HepG2 (cell line): ENCODE measurements at regions not wholly inside any gene's neighbourhood (a gene's known extent, or its start where the extent isn't known, plus 50 kb on each side); places are given as distances from the start of the nearest gene placed in this dataset.

ENCODE experiments used
- ATAC-seq: fragments of 200-7000 bp; cut with Tn5 transposase; 3 replicates; pipeline ENCODE4 v1.9.1; 2020; ENCODE audit warnings: mild to moderate bottlenecking, moderate library complexity
- BruUV-seq: library from RNA; stranded (reverse); fragments of 400-500 nt; replicated peaks from 2 replicates; lab custom pipeline; 2021; lab: Mats Ljungman, UMichigan
- CTCF ChIA-PET: fragments of 300-600 bp; formaldehyde crosslinking; extraction: SDS; loops from one replicate; lab custom pipeline; 2021; ENCODE audit warnings: low total read pairs, inconsistent platforms, low intra/inter-chr PET ratio; lab: Yijun Ruan, JAX
- POLR2A ChIA-PET: fragments of 350-600 bp; sonication (Branson Sonifier 250); formaldehyde crosslinking; loops from one replicate; lab custom pipeline; 2020; ENCODE audit warnings: antibody characterized with exemption, inconsistent platforms; lab: Yijun Ruan, JAX
- DNase-seq: peaks from one replicate; pipeline ENCODE4 v3.0.0-alpha.2; 2015; ENCODE audit warnings: low spot score
- FAIRE-seq: peaks from 3 replicates; lab custom pipeline; 2011; peaks lifted over from hg19 to GRCh38; lab: Jason Lieb, UNC
- H2AFZ ChIP-seq: one replicate; pipeline ENCODE4 v1.6.1; 2011; ENCODE audit warnings: low read length, inconsistent platforms
- H3K27ac ChIP-seq: fragments of 300-600 bp; 3 replicates; pipeline ENCODE4 v1.8.0; 2011; ENCODE audit warnings: mixed run types, mild to moderate bottlenecking, mixed read lengths, low read length, inconsistent platforms; ENCODE audit not compliant: insufficient read depth; ENCODE audit errors: extremely low read length
- H3K27me3 ChIP-seq, 2 experiments: fragments of 200-600 bp in 1 of 2; 2 replicates in 1 of 2; 3 replicates in 1 of 2; pipeline versions ENCODE4 v1.6.0 to v1.8.0; 2011; ENCODE audit warnings: low read length in 2 of 2, mild to moderate bottlenecking in 2 of 2, moderate library complexity in 2 of 2, inconsistent platforms in 1 of 2; ENCODE audit not compliant: insufficient read depth in 2 of 2, control insufficient read depth in 1 of 2
- H3K36me3 ChIP-seq, 2 experiments: fragments of 200-600 bp in 1 of 2; replicated peaks in 1 of 2; 2 replicates in 1 of 2; 3 replicates in 1 of 2; pipeline versions ENCODE4 v1.5.1 to v1.8.0; 2011; ENCODE audit warnings: low read length in 2 of 2, inconsistent platforms in 1 of 2; ENCODE audit not compliant: insufficient read depth in 2 of 2, control insufficient read depth in 1 of 2
- H3K4me1 ChIP-seq: 2 replicates; pipeline ENCODE4 v1.5.1; 2012; ENCODE audit warnings: low read length, inconsistent platforms; ENCODE audit not compliant: insufficient read depth
- H3K4me2 ChIP-seq: 2 replicates; pipeline ENCODE4 v1.6.0; 2011; ENCODE audit warnings: low read depth, low read length, inconsistent platforms
- H3K4me3 ChIP-seq, 3 experiments: fragments of 200-600 bp in 1 of 3; sonication (generic), shearing (Covaris generic) in 1 of 3; replicated peaks in 1 of 3; 2 replicates each; pipeline ENCODE4 v1.5.1; 2011 to 2016; ENCODE audit warnings: low read length in 3 of 3, inconsistent platforms in 2 of 3, low read depth in 2 of 3, mild to moderate bottlenecking in 2 of 3, control low read depth in 1 of 3, mixed read lengths in 1 of 3; ENCODE audit not compliant: insufficient read depth in 1 of 3
- H3K79me2 ChIP-seq: one replicate; pipeline ENCODE4 v1.6.1; 2011; ENCODE audit warnings: low read length, inconsistent platforms; ENCODE audit not compliant: insufficient read depth
- H3K9ac ChIP-seq: 2 replicates; pipeline ENCODE4 v1.6.0; 2011; ENCODE audit warnings: mild to moderate bottlenecking, low read depth, low read length, inconsistent platforms; ENCODE audit not compliant: insufficient read depth
- H3K9me3 ChIP-seq: 2 replicates; pipeline ENCODE4 v1.5.1; 2012; ENCODE audit warnings: mild to moderate bottlenecking, low read length
- H4K20me1 ChIP-seq: 2 replicates; pipeline ENCODE4 v1.6.0; 2011; ENCODE audit warnings: inconsistent platforms, mild to moderate bottlenecking, low read length, moderate library complexity; ENCODE audit not compliant: insufficient read depth
- ATAD3A ChIP-seq: sonication (generic); formaldehyde crosslinking; IDR thresholded peaks from 2 replicates; pipeline ENCODE4 v1.4.0; 2020; ENCODE audit warnings: missing genetic modification reagents
- GLI4 ChIP-seq: sonication (generic); formaldehyde crosslinking; IDR thresholded peaks from 2 replicates; pipeline ENCODE4 v1.5.1; 2020; ENCODE audit warnings: missing genetic modification reagents, mild to moderate bottlenecking, moderate library complexity, borderline replicate concordance
- MNT ChIP-seq: fragments of 450-650 bp; IDR thresholded peaks from 2 replicates; pipeline ENCODE4 v1.6.1; 2016
- RAD51 ChIP-seq: fragments of 450-650 bp; IDR thresholded peaks from 2 replicates; pipeline ENCODE4 v1.6.1; 2016; ENCODE audit warnings: borderline replicate concordance
- SOX6 ChIP-seq, 2 experiments: fragments of 450-650 bp in 1 of 2; sonication (generic) in 1 of 2; formaldehyde crosslinking in 1 of 2; IDR thresholded peaks; 2 replicates each; pipeline versions ENCODE4 v1.4.0 to v1.6.1; 2017 to 2020; ENCODE audit warnings: antibody characterized with exemption in 1 of 2, mild to moderate bottlenecking in 1 of 2, missing genetic modification reagents in 1 of 2
- TAF15 ChIP-seq: fragments of 200-400 bp; formaldehyde crosslinking; IDR thresholded peaks from one replicate; pipeline ENCODE4 v1.6.1; 2018; ENCODE audit warnings: mild to moderate bottlenecking, low read depth, low read length; ENCODE audit not compliant: poor library complexity, severe bottlenecking
- YEATS4 ChIP-seq: sonication (generic); formaldehyde crosslinking; IDR thresholded peaks from 2 replicates; pipeline ENCODE4 v1.4.0; 2020; ENCODE audit warnings: missing genetic modification reagents, borderline replicate concordance
- ZBTB25 ChIP-seq: IDR thresholded peaks from 2 replicates; pipeline ENCODE4 v1.6.1; 2018; ENCODE audit warnings: missing genetic modification reagents
- ZNF101 ChIP-seq: sonication (generic); formaldehyde crosslinking; IDR thresholded peaks from 2 replicates; pipeline ENCODE4 v1.4.0; 2020; ENCODE audit warnings: mild to moderate bottlenecking, low read depth, missing genetic modification reagents, borderline replicate concordance
- ZNF282 ChIP-seq: fragments of 450-650 bp; IDR thresholded peaks from 2 replicates; pipeline ENCODE4 v1.6.1; 2018; ENCODE audit not compliant: partially characterized antibody
- ZNF546 ChIP-seq: sonication (generic); formaldehyde crosslinking; conservative IDR thresholded peaks from 2 replicates; pipeline ENCODE4 v1.8.1; 2023; ENCODE audit warnings: mild to moderate bottlenecking, missing genetic modification reagents
- ZNF577 ChIP-seq: sonication (generic); formaldehyde crosslinking; IDR thresholded peaks from 2 replicates; pipeline ENCODE4 v1.4.0; 2020; ENCODE audit warnings: mild to moderate bottlenecking, low read depth, missing genetic modification reagents, borderline replicate concordance
- ZNF703 ChIP-seq: sonication (generic); formaldehyde crosslinking; IDR thresholded peaks from 2 replicates; pipeline ENCODE4 v1.5.1; 2020; ENCODE audit warnings: missing genetic modification reagents, mild to moderate bottlenecking, moderate library complexity, borderline replicate concordance
- ZNF879 ChIP-seq: sonication (generic); formaldehyde crosslinking; IDR thresholded peaks from 2 replicates; pipeline ENCODE4 v1.8.1; 2023; ENCODE audit warnings: missing genetic modification reagents
- WGBS: methylation state at CpG from one replicate; pipeline ENCODE4 v1.1.6; 2017; ENCODE audit warnings: low lambda C conversion rate; 5-methylcytosine and 5-hydroxymethylcytosine counted together
- in situ Hi-C: cut with HindIII; loops from 2 replicates; pipeline ENCODE4 v1.10.0; 2017; ENCODE audit warnings: low pct_unique_long_range_greater_than_20kb; ENCODE audit not compliant: extremely low pct_ligation_motif_present
- intact Hi-C: fragments of 100-400 bp; cut with micrococcal nuclease; formaldehyde crosslinking; loops from one replicate; pipeline ENCODE4 v1.10.0; 2022; ENCODE audit not compliant: unreplicated experiment
- TF ChIP-seq, protein P1 (sequence below): sonication (generic); formaldehyde crosslinking; IDR thresholded peaks from 2 replicates; pipeline ENCODE4 v1.8.1; 2023; ENCODE audit warnings: missing genetic modification reagents, inconsistent platforms, borderline replicate concordance

DNA sequence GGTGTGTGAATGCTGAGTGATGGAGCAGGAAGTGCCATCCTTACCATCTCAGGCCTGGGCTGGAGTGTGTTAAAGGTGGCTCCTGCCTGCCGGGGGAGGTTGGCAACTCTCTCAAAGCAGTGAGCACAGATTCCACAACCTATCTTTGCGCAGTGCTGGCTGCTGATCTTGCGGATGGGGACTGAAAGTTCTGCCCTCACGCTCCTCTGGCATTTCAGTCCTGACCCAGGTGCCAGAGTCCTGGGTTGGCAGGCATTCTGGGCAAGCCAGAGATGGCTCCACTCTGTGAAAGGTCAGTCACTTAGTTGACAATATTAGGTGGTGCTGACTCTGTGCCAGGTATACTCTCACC lies 315.5 kb downstream of the RPS24 start:
- no TSS peak for BruUV-seq
- Histone ChIP-seq H4K20me1 (no peaks in the 10 kb centered on the region), H3K9ac (no peak overlapping the region), H3K27me3 (peaks cover 0 to 11% of the 10 kb centered on the region in 2 experiments; a peak in 4 of 5 replicates), H3K79me2 (no peaks in the 10 kb centered on the region), H3K9me3 (no peaks in the 10 kb centered on the region), H3K36me3 (no peaks in the 10 kb centered on the region), H2AFZ (no peak overlapping the region), H3K4me3 (no peak overlapping the region), H3K4me2 (no peak overlapping the region), H3K27ac (no peak overlapping the region), H3K4me1 (no peaks in the 10 kb centered on the region)
- TF ChIP-seq MNT (no peak), TAF15 (no peak), ZNF879 (CRISPR knock-in tag) (no peak), ZNF577 (CRISPR knock-in tag) (no peak), GLI4 (CRISPR knock-in tag) (no peak), SOX6 (IDR thresholded peaks at IDR 0.05) (no peak), SOX6 (CRISPR knock-in tag; IDR thresholded peaks at IDR 0.05) (no peak), ZNF546 (CRISPR knock-in tag) (no peak), YEATS4 (CRISPR knock-in tag) (no peak), ATAD3A (CRISPR knock-in tag) (no peak), ZNF282 (no peak), ZNF101 (no peak), ZBTB25 (CRISPR knock-in tag) (no peak), RAD51 (no peak), ZNF703 (CRISPR knock-in tag) (no peak)
- TF ChIP-seq, protein P1, sequence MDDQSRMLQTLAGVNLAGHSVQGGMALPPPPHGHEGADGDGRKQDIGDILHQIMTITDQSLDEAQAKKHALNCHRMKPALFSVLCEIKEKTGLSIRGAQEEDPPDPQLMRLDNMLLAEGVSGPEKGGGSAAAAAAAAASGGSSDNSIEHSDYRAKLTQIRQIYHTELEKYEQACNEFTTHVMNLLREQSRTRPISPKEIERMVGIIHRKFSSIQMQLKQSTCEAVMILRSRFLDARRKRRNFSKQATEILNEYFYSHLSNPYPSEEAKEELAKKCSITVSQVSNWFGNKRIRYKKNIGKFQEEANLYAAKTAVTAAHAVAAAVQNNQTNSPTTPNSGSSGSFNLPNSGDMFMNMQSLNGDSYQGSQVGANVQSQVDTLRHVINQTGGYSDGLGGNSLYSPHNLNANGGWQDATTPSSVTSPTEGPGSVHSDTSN, result no peak
- ATAC-seq (no peak), DNase-seq (no peak), FAIRE-seq (no peak)
- intact Hi-C loops (no loop called here), in situ Hi-C loops (no loop called here)
- ChIA-PET POLR2A (no interaction called here), CTCF (no interaction called here)
- WGBS, result no CpG with 5 or more reads among the region's 4 CpGs
